ENCODE measurements at regions not wholly inside any gene's neighbourhood (a gene's known extent, or its start where the extent isn't known, plus 50 kb on each side); places are given as distances from the start of the nearest gene placed in this dataset.
A peak's percentile ranks its signal among the peaks of the same experiment; 100 is the strongest.
"Not testable (repeated sequence)": the region's sequence is repeated elsewhere in the genome, so short reads cannot be mapped to it uniquely, and the experiment has no call there.

GRCh38 chr7:65519751-65520150 lies 146.1 kb downstream of the ZNF92 start:
- DNase-seq, result not testable (repeated sequence)

GRCh38 chr7:65545465-65546161 lies 172.0 kb downstream of the ZNF92 start:
- not testable (repeated sequence) for DNase-seq

- not testable (repeated sequence) for DNase-seq
Observed at GRCh38 chr7:65549589-65550443, 176.2 kb downstream of the ZNF92 start.

- not testable (repeated sequence) for DNase-seq
Observed at GRCh38 chr7:65550444-65550809, 176.8 kb downstream of the ZNF92 start.

- not testable (repeated sequence) for DNase-seq
Observed at GRCh38 chr7:65551042-65551441, 177.4 kb downstream of the ZNF92 start.

GRCh38 chr7:65554553-65555476 lies 181.2 kb downstream of the ZNF92 start:
- not testable (repeated sequence) for DNase-seq

- peak in 2 of 3 donors; percentile 1 to 15 for DNase-seq
Observed at GRCh38 chr7:65558584-65558983, 184.9 kb downstream of the ZNF92 start.

GRCh38 chr7:65561786-65562372 lies 188.2 kb downstream of the ZNF92 start:
- DNase-seq, result not testable (repeated sequence)

- DNase-seq, result not testable (repeated sequence)
Observed at GRCh38 chr7:65562522-65562921, 188.9 kb downstream of the ZNF92 start.

DNA sequence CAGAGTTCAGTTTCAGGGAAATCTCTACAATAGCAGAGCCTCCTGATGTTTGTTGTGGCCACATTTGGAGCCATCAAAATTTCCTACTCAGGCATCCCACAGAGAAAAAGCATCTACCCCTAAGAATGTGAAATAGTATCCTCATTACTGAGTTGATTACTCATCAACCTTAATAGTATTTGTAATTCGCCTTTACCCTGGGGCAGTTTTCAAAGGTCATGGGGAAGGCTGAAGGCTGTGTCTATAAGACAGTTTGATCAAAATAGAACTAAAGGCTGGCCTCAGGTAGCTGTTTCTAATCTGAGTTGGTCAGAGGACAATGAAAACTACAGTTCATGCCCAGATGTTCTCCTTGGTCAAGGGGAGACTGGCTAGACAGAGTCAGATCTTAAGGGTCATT lies 189.7 kb downstream of the ZNF92 start:
- not testable (repeated sequence) for DNase-seq

- not testable (repeated sequence) for DNase-seq
Observed at GRCh38 chr7:65568226-65568625, 194.6 kb downstream of the ZNF92 start.

GRCh38 chr7:65570990-65571389 lies 197.3 kb downstream of the ZNF92 start:
- not testable (repeated sequence) for DNase-seq

DNA sequence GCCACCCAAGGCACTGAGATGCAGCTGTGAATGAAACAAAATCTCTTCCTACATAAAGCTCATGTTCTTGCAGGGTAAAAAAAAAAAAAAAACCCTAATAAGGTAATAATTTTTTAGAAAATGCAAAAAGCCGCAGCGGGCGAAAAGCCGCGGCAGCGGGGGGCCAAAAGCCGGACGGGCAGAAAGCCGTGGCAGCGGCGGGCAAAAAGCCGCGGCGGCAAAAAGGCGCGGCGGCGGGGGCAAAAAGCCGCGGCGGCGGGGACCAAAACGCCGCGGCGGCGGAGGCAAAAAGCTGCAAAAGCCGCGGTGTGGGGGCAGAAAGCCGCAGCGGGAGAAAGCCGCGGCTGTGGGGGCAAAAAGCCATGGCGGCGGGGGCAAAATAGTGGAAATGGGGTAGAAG lies 198.9 kb downstream of the ZNF92 start:
- DNase-seq, result peak in 1 of 3 donors; percentile 2

DNA sequence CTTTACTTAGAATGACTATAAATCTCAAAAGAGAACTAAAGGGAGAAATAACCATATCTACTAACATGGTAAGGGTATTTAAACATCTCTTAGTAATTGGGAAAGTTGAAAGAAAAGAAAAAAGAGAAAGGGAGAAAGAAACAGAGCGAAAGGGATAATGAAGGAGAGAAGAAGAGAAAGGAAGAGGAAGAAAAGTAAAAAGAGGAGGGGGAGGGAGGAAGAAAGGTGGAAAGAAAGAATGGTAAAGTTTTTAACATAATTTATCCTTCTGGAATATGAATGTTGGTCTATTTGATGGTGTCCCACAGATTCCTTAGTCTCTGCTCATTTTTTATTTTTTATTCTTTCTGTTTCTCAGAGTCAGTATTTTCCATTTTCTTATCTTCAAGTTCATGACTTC lies 202.7 kb downstream of the ZNF92 start:
- not testable (repeated sequence) for DNase-seq

DNA sequence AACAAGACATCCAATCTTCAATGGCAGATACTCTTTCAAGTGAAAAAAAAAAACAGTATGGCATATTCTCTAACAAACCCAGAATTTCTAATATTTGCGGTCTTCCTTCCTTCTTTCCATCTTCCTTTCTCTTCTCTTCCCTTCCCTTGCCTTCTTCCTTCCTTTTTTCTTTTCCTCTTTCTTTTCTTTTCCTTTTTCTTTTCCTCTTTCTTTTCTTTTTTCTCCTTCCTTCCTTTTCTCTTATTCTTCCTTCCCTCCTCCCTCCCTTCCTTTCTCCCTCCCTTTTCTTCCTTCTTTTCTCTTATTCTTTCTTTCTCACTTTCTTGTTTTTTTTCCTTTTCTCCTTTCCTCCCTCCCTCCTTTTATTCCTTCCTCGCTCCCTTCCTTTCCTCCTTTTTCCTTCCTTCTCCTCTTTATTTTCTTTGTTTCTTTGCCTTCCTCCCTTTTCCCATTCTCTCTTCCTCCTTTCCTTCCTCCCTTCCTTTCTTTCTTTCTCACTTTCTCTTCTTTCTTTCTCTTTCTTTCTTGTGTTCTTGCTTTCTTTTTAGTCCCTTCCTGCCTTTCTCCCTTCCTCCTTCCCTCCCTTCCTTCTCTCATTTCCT lies 209.0 kb downstream of the ZNF92 start:
- not testable (repeated sequence) for DNase-seq

DNA sequence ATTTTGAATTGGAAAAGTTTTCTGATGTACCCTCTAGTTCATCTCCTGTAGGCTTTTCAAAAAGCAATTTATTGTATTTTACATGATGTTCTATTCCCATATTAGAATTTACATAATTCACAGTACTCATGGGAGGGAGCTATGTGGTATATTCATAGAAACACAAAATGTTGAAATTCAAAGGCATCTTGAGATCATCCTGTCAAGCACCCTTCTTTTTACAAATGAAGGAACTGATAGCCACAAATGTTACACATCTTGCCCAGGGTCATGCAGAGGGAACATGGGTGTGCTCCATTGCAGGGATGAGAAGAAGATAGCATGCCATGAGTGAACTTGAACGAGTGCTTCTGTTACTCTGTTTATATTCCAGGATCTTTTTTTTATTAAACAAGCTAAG lies 228.8 kb downstream of the ZNF92 start:
- DNase-seq, result not testable (repeated sequence)

DNA sequence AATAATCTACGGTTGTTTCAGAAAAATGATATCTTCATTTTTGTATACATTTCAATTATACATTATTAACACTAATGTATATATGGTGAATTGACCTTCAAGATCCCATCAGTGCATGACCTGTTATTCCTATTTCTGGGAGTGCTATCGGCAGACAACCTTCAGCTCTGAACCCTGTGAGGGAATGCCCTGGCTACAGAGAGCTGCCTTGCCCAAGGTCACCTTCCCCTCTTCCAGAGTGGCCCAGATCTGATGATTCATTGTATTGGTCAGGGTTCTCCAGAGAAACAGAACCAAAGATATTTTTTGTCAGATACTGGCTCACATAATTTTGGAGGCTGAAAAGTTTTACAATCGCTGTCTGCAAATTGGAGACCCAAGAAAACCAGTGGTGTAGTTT lies 235.5 kb downstream of the ZNF92 start:
- no peak for DNase-seq

- DNase-seq, result not testable (repeated sequence)
Observed at GRCh38 chr7:65613644-65614289, 240.1 kb downstream of the ZNF92 start.

GRCh38 chr7:65616111-65616510 lies 242.5 kb downstream of the ZNF92 start:
- not testable (repeated sequence) for DNase-seq

DNA sequence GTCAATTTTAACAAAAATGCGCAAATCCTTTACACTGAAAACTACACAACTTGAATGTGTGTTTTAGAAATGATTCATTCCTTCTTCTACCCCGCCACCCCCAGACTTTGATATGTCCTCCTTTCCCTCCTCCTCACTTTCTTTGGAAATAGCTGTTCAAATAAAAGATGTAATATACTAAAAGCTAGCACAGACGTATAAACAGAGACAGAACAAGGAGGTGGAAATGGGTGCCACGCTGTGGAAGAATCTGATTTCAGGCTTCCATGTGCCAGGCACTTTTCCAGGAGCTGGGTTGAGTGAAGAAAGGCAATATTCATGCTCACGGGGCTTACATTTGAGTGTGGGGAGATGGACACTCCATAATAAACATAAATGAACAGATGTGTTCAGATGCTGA lies 246.6 kb downstream of the ZNF92 start:
- not testable (repeated sequence) for DNase-seq

DNA sequence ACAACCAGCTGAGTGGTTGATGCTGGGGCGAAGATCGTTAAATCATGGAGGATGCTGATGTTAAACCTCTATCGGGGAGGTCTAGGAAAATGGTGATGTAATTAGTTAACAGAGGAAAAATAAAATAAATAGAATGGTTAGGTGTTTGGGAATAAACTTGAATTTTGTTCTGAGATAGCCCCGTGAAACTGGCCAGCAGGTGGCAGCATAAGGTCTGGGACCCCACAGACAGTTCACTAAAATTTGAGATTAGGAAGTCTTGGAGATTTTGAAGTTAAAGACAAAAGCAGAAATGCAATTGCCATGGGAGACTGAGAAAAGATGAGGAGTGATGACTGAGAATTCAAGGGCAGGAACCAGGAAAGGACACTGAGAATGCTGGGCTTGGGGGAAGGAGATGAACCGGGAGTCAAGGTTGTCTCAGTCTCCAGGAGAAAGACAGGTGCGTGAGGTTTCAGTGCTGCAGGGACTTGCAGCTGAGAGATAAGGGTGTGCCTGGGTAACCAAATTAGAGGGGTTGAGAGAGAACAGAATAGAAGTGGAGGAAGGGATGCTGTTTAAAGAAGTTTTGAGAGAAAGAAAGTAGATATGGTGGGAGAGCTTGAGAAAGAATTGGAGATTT lies 248.0 kb downstream of the ZNF92 start:
- peak in 2 of 3 donors; percentile 14 to 19 for DNase-seq
